Smooth muscle cell (in vitro differentiated cells): ENCODE measurements at regions not wholly inside any gene's neighbourhood (a gene's known extent, or its start where the extent isn't known, plus 50 kb on each side); places are given as distances from the start of the nearest gene placed in this dataset.

Experiments
- DNase-seq: peaks from one replicate; lab custom pipeline; 2025; ENCODE audit not compliant: unreplicated experiment; lab: John Stamatoyannopoulos, UW
- H2AFZ ChIP-seq: fragments of 200-600 bp; sonication (generic); 2 replicates; pipeline ENCODE4 v1.6.0; 2016; ENCODE audit warnings: antibody characterized with exemption, low read depth, mild to moderate bottlenecking
- H3F3A ChIP-seq: fragments of 200-600 bp; sonication (generic); 2 replicates; pipeline ENCODE4 v1.6.0; 2017; ENCODE audit warnings: antibody characterized with exemption, low read depth
- H3K27ac ChIP-seq: fragments of 200-600 bp; sonication (generic); 2 replicates; pipeline ENCODE4 v1.5.1; 2016; ENCODE audit warnings: low read depth, mild to moderate bottlenecking
- H3K27me3 ChIP-seq: fragments of 200-600 bp; sonication (generic); 2 replicates; pipeline ENCODE4 v1.6.1; 2016; ENCODE audit warnings: low read depth, mild to moderate bottlenecking
- H3K36me3 ChIP-seq: fragments of 200-600 bp; sonication (generic); 2 replicates; pipeline ENCODE4 v1.5.1; 2016; ENCODE audit warnings: low read depth
- H3K4me1 ChIP-seq: fragments of 200-600 bp; sonication (generic); 2 replicates; pipeline ENCODE4 v1.5.1; 2016; ENCODE audit warnings: low read depth
- H3K4me2 ChIP-seq: fragments of 200-600 bp; sonication (generic); 2 replicates; pipeline ENCODE4 v1.6.0; 2016; ENCODE audit warnings: mild to moderate bottlenecking
- H3K4me3 ChIP-seq: fragments of 200-600 bp; sonication (generic); 2 replicates; pipeline ENCODE4 v1.5.1; 2016; ENCODE audit warnings: mild to moderate bottlenecking
- H3K79me2 ChIP-seq: fragments of 200-600 bp; sonication (generic); 2 replicates; pipeline ENCODE4 v1.6.0; 2016; ENCODE audit warnings: low read depth, mild to moderate bottlenecking
- H3K9ac ChIP-seq: fragments of 200-600 bp; sonication (generic); 2 replicates; pipeline ENCODE4 v1.6.0; 2016; ENCODE audit warnings: low read depth
- H3K9me3 ChIP-seq: fragments of 200-600 bp; sonication (generic); replicated peaks from 2 replicates; pipeline ENCODE4 v1.5.1; 2016; ENCODE audit warnings: low read depth
- H4K20me1 ChIP-seq: fragments of 200-600 bp; sonication (generic); 2 replicates; pipeline ENCODE4 v1.6.0; 2016; ENCODE audit warnings: low read depth
- WGBS: methylation state at CpG from one replicate; pipeline ENCODE4 v1.1.7; 2016; ENCODE audit warnings: low lambda C conversion rate; 5-methylcytosine and 5-hydroxymethylcytosine counted together
- TF ChIP-seq, protein P1 (sequence below): fragments of 200-600 bp; sonication (generic); IDR thresholded peaks from 2 replicates; pipeline ENCODE4 v1.5.1; 2017; ENCODE audit warnings: borderline replicate concordance, mild to moderate bottlenecking, antibody characterized with exemption; ENCODE audit not compliant: insufficient read depth, poor library complexity, severe bottlenecking

DNA sequence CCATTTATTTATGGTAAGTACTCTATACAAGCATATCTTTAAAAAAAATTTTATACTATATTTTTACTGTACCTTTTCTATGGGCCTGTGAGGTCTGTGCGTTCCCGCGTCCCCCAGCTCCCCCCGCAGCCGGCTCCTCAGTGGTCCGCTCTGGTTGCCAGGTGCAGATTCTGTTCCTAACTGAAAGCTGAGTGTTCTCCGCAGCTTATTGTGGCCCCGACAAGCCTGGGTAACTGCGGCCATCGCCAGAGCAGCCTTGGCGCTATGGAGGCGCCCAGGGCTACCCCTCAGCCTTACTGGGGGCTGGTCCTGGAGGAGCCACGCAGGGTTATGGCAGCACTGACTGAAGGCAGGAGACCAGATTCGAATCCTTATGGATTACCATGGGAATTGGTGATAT lies 896.8 kb downstream of the PCDH17 start:
- H3K36me3 ChIP-seq: no peaks in the 10 kb centered on the region
- no peak overlapping the region for H2AFZ ChIP-seq
- no peak overlapping the region for H3K4me2 ChIP-seq
- no peaks in the 10 kb centered on the region for H3K9me3 ChIP-seq
- H4K20me1 ChIP-seq: no peaks in the 10 kb centered on the region
- H3K4me1 ChIP-seq: no peaks in the 10 kb centered on the region
- TF ChIP-seq, protein P1, sequence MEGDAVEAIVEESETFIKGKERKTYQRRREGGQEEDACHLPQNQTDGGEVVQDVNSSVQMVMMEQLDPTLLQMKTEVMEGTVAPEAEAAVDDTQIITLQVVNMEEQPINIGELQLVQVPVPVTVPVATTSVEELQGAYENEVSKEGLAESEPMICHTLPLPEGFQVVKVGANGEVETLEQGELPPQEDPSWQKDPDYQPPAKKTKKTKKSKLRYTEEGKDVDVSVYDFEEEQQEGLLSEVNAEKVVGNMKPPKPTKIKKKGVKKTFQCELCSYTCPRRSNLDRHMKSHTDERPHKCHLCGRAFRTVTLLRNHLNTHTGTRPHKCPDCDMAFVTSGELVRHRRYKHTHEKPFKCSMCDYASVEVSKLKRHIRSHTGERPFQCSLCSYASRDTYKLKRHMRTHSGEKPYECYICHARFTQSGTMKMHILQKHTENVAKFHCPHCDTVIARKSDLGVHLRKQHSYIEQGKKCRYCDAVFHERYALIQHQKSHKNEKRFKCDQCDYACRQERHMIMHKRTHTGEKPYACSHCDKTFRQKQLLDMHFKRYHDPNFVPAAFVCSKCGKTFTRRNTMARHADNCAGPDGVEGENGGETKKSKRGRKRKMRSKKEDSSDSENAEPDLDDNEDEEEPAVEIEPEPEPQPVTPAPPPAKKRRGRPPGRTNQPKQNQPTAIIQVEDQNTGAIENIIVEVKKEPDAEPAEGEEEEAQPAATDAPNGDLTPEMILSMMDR: no peak
- no peaks in the 10 kb centered on the region for H3F3A ChIP-seq
- H3K4me3 ChIP-seq: no peak overlapping the region
- no peaks in the 10 kb centered on the region for H3K27me3 ChIP-seq
- no peak overlapping the region for H3K9ac ChIP-seq
- DNase-seq: no peak
- 93% methylated on average over 14 of the region's 14 CpGs for WGBS
- H3K79me2 ChIP-seq: no peaks in the 10 kb centered on the region
- H3K27ac ChIP-seq: no peak overlapping the region

DNA sequence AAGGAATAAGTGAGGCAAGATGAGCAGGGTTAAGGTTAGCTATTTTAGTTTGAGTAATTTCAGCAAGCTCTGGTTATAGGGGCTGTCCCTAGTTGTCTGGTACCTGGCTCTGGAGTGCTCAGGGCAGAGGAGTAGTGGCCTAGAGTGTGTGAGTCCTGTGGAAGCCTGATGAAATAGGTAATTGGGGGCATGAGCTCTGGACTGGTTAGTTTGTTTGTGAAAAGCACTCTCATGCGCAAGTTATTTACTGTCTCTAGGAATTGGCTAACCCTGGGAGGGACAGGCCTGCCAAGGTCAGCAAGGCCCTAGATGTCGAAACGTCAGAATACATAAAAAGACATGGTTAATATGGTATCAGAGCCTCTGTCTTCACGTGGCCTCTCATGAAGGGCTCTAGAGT lies 900.1 kb downstream of the PCDH17 start:
- Histone ChIP-seq H3K9ac (no peak overlapping the region), H3K9me3 (no peaks in the 10 kb centered on the region), H3K27ac (no peak overlapping the region), H4K20me1 (no peaks in the 10 kb centered on the region), H3K4me2 (no peak overlapping the region), H3K4me1 (no peaks in the 10 kb centered on the region), H3K27me3 (no peaks in the 10 kb centered on the region), H3K36me3 (no peaks in the 10 kb centered on the region), H3K79me2 (no peaks in the 10 kb centered on the region), H2AFZ (no peak overlapping the region), H3F3A (no peaks in the 10 kb centered on the region), H3K4me3 (no peak overlapping the region)
- TF ChIP-seq, protein P1: no peak
- no peak for DNase-seq
- 90% methylated on average over 4 of the region's 4 CpGs for WGBS

DNA sequence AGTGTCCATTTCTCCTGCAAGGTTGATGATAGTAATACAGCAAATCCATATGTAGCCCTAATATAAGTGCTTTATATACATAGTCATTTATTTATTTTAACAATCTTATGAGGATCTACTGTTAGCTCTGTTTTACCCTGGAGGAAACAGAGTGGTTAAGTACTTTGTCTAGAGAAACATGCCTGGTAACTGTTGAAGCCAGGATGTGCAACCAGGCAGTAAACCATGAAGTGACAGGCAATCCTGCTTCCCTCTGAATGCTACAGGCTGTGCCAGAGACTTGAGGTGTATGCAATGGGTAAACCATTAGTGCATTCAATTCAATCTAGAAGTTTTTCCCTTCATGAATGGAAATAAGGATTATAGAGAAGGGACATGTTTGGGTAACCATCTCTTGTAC lies 911.0 kb downstream of the PCDH17 start:
- Histone ChIP-seq H3K9me3 (no peaks in the 10 kb centered on the region), H3K27me3 (no peaks in the 10 kb centered on the region), H4K20me1 (no peaks in the 10 kb centered on the region), H3K4me2 (no peak overlapping the region), H2AFZ (no peak overlapping the region), H3K36me3 (no peaks in the 10 kb centered on the region), H3F3A (no peaks in the 10 kb centered on the region), H3K4me3 (no peak overlapping the region), H3K9ac (no peak overlapping the region), H3K4me1 (no peaks in the 10 kb centered on the region), H3K27ac (no peak overlapping the region), H3K79me2 (no peaks in the 10 kb centered on the region)
- TF ChIP-seq, protein P1: no peak
- no peak for DNase-seq

DNA sequence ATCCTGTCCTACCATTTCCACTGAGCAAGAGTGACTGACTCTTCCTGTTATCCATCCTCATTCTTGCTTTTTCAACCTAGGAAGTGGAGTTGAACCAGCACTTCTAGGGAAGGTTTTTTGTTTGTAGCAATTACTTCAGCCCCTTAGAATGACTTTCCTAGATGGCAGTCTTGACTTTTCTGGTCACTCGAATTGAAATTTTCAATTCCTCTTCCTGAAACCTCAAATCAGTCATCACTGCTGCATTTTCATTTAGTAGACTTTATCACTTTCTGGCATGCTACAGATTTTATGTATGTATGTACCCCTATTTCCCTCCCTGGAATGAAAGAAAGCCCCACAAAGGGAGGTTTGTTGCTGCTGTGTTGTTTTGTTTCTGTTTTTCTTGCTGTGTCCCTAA lies 915.9 kb downstream of the PCDH17 start:
- no peaks in the 10 kb centered on the region for H3K4me1 ChIP-seq
- TF ChIP-seq, protein P1: no peak
- H3K9ac ChIP-seq: no peak overlapping the region
- no peaks in the 10 kb centered on the region for H3F3A ChIP-seq
- H4K20me1 ChIP-seq: no peaks in the 10 kb centered on the region
- 90% methylated on average over 1 of the region's 1 CpG for WGBS
- H3K9me3 ChIP-seq: no peaks in the 10 kb centered on the region
- H3K79me2 ChIP-seq: no peaks in the 10 kb centered on the region
- no peak for DNase-seq
- no peak overlapping the region for H2AFZ ChIP-seq
- no peak overlapping the region for H3K4me2 ChIP-seq
- no peak overlapping the region for H3K27ac ChIP-seq
- H3K4me3 ChIP-seq: no peak overlapping the region
- H3K36me3 ChIP-seq: no peaks in the 10 kb centered on the region
- H3K27me3 ChIP-seq: no peaks in the 10 kb centered on the region
